CD14-positive monocyte (primary cell): ENCODE measurements at regions not wholly inside any gene's neighbourhood (a gene's known extent, or its start where the extent isn't known, plus 50 kb on each side); places are given as distances from the start of the nearest gene placed in this dataset.

ENCODE experiments used
- DNase-seq, 3 donors: peaks; one replicate each; pipeline ENCODE4 v3.0.0-alpha.2; 2011 to 2022
- H2AFZ ChIP-seq: 2 replicates; pipeline ENCODE4 v1.6.0; 2012; ENCODE audit warnings: mild to moderate bottlenecking, low read depth, low read length, inconsistent platforms; ENCODE audit not compliant: insufficient read depth, poor library complexity, severe bottlenecking
- H3K27ac ChIP-seq, 2 donors: 1 replicate in 1 of 2; 2 replicates in 1 of 2; pipeline ENCODE4 v1.5.1; 2012 to 2013; ENCODE audit warnings: low read length in 2 of 2, control low read depth in 1 of 2, inconsistent platforms in 1 of 2, low read depth in 1 of 2, mild to moderate bottlenecking in 1 of 2
- H3K27me3 ChIP-seq, 2 donors: one replicate each; pipeline versions ENCODE4 v1.6.0 to v1.6.1; 2011 to 2013; ENCODE audit warnings: low read length in 2 of 2; ENCODE audit not compliant: control insufficient read depth in 2 of 2, insufficient read depth in 2 of 2
- H3K36me3 ChIP-seq, 2 donors: replicated peaks in 1 of 2; 1 replicate in 1 of 2; 2 replicates in 1 of 2; pipeline versions ENCODE4 v1.5.1 to v1.6.1; 2012 to 2013; ENCODE audit warnings: low read length in 2 of 2, control low read depth in 1 of 2, inconsistent platforms in 1 of 2, mild to moderate bottlenecking in 1 of 2; ENCODE audit not compliant: insufficient read depth in 2 of 2, control insufficient read depth in 1 of 2
- H3K4me1 ChIP-seq, 2 donors: 1 replicate in 1 of 2; 2 replicates in 1 of 2; pipeline versions ENCODE4 v1.5.1 to v1.6.1; 2012 to 2013; ENCODE audit warnings: low read length in 2 of 2, control low read depth in 1 of 2, inconsistent platforms in 1 of 2, mild to moderate bottlenecking in 1 of 2, moderate library complexity in 1 of 2; ENCODE audit not compliant: insufficient read depth in 2 of 2, control insufficient read depth in 1 of 2
- H3K4me2 ChIP-seq: replicated peaks from 2 replicates; pipeline ENCODE3; 2012; ENCODE audit warnings: low read length, moderate library complexity, mild to moderate bottlenecking; ENCODE audit not compliant: poor library complexity, severe bottlenecking; ENCODE audit errors: extremely low read depth
- H3K4me3 ChIP-seq, 3 experiments: fragments of 200-600 bp in 1 of 3; sonication (generic) in 1 of 3; replicated peaks in 1 of 3; 1 replicate in 2 of 3; 2 replicates in 1 of 3; pipeline ENCODE4 v1.5.1; 2011 to 2013; ENCODE audit warnings: low read length in 3 of 3, mild to moderate bottlenecking in 3 of 3, control low read depth in 2 of 3, low read depth in 2 of 3, inconsistent platforms in 1 of 3, moderate library complexity in 1 of 3
- H3K79me2 ChIP-seq: 2 replicates; pipeline ENCODE4 v1.6.0; 2012; ENCODE audit warnings: mild to moderate bottlenecking, control low read depth, inconsistent platforms, low read length, moderate library complexity; ENCODE audit not compliant: insufficient read depth
- H3K9ac ChIP-seq: 2 replicates; pipeline ENCODE4 v1.6.0; 2017; ENCODE audit warnings: low read length, mild to moderate bottlenecking; ENCODE audit not compliant: insufficient read depth, poor library complexity, severe bottlenecking
- H3K9me3 ChIP-seq, 2 donors: replicated peaks in 1 of 2; 1 replicate in 1 of 2; 2 replicates in 1 of 2; pipeline versions ENCODE4 v1.5.1 to v1.6.1; 2012 to 2013; ENCODE audit warnings: low read length in 2 of 2, control low read depth in 1 of 2; ENCODE audit not compliant: control insufficient read depth in 1 of 2, insufficient read depth in 1 of 2
- H4K20me1 ChIP-seq: 2 replicates; pipeline ENCODE4 v1.6.0; 2012; ENCODE audit warnings: mild to moderate bottlenecking, low read length, control low read depth, moderate library complexity; ENCODE audit not compliant: insufficient read depth
- H3K27ac Mint-ChIP-seq, 7 donors: one replicate each; pipeline ENCODE4 v1.8.0; 2020; ENCODE audit warnings: mild to moderate bottlenecking in 7 of 7, mixed read lengths in 7 of 7, moderate library complexity in 6 of 7, inconsistent platforms in 2 of 7
- H3K27me3 Mint-ChIP-seq, 3 donors: one replicate each; pipeline ENCODE4 v1.8.0; 2021 to 2022; ENCODE audit warnings: low read depth in 3 of 3, mild to moderate bottlenecking in 3 of 3, mixed read lengths in 3 of 3, moderate library complexity in 3 of 3, inconsistent platforms in 1 of 3
- H3K36me3 Mint-ChIP-seq, 2 donors: one replicate each; pipeline ENCODE4 v1.8.0; 2020; ENCODE audit warnings: mixed read lengths in 2 of 2, inconsistent platforms in 1 of 2, mild to moderate bottlenecking in 1 of 2
- H3K4me1 Mint-ChIP-seq: one replicate; pipeline ENCODE4 v1.8.0; 2020; ENCODE audit warnings: mild to moderate bottlenecking, mixed read lengths
- H3K4me3 Mint-ChIP-seq, 2 donors: one replicate each; pipeline ENCODE4 v1.8.0; 2020; ENCODE audit warnings: mild to moderate bottlenecking in 2 of 2, mixed read lengths in 2 of 2, moderate library complexity in 1 of 2
- H3K9me3 Mint-ChIP-seq, 7 donors: one replicate each; pipeline ENCODE4 v1.8.0; 2020 to 2022; ENCODE audit warnings: mixed read lengths in 7 of 7, mild to moderate bottlenecking in 6 of 7, moderate library complexity in 6 of 7, inconsistent platforms in 2 of 7
- CTCF ChIP-seq: fragments of 200-600 bp; IDR thresholded peaks from one replicate; pipeline ENCODE4 v1.8.0; 2022; ENCODE audit warnings: antibody characterized with exemption, mild to moderate bottlenecking
- WGBS: methylation state at CpG from one replicate; pipeline ENCODE4 v1.1.5; 2013; ENCODE audit warnings: missing lambda C conversion rate; ENCODE audit not compliant: insufficient coverage; 5-methylcytosine and 5-hydroxymethylcytosine counted together
- intact Hi-C, 2 donors: fragments of 100-400 bp; cut with micrococcal nuclease; formaldehyde crosslinking; loops; one replicate each; pipeline versions ENCODE4 v1.15.0 to v1.15.1; 2023

- Histone ChIP-seq H3K4me2 (no peak overlapping the region), H3K4me3 (no peak overlapping the region), H3K79me2 (no peaks in the 10 kb centered on the region), H4K20me1 (no peaks in the 10 kb centered on the region), H3K9ac (no peak overlapping the region), H3K4me1 (no peaks in the 10 kb centered on the region), H3K36me3 (no peaks in the 10 kb centered on the region), H3K27ac (no peak overlapping the region), H3K9me3 (no peaks in the 10 kb centered on the region), H3K27me3 (no peaks in the 10 kb centered on the region), H2AFZ (no peak overlapping the region)
- Mint-ChIP-seq H3K36me3 (no peaks in the 10 kb centered on the region), H3K27ac (no peak overlapping the region), H3K9me3 (peaks cover 0 to 3% (median 0%) of the 10 kb centered on the region in 7 donors), H3K4me1 (no peaks in the 10 kb centered on the region), H3K4me3 (no peak overlapping the region), H3K27me3 (peaks cover 0 to 1% (median 0%) of the 10 kb centered on the region in 3 donors)
- no peak for TF ChIP-seq CTCF
- WGBS: 80% methylated on average over 1 of the region's 6 CpGs
- no peak for DNase-seq
- intact Hi-C loops: no loop called here
Measured at GRCh38 chr10:2628705-2629104, 438.6 kb upstream of the PFKP start.

GRCh38 chr10:2627969-2628368, 439.4 kb upstream of the PFKP start:
- Histone ChIP-seq H3K27me3 (no peaks in the 10 kb centered on the region), H3K79me2 (no peaks in the 10 kb centered on the region), H3K4me2 (no peak overlapping the region), H2AFZ (no peak overlapping the region), H3K9me3 (no peaks in the 10 kb centered on the region), H3K27ac (no peak overlapping the region), H4K20me1 (no peaks in the 10 kb centered on the region), H3K4me1 (no peaks in the 10 kb centered on the region), H3K36me3 (no peaks in the 10 kb centered on the region), H3K4me3 (no peak overlapping the region), H3K9ac (no peak overlapping the region)
- Mint-ChIP-seq H3K27ac (no peak overlapping the region), H3K27me3 (peaks cover 0 to 1% (median 0%) of the 10 kb centered on the region in 3 donors), H3K4me3 (no peak overlapping the region), H3K4me1 (no peaks in the 10 kb centered on the region), H3K9me3 (peaks cover 0 to 2% (median 0%) of the 10 kb centered on the region in 7 donors), H3K36me3 (no peaks in the 10 kb centered on the region)
- no peak for TF ChIP-seq CTCF
- no CpG with 5 or more reads among the region's 1 CpG for WGBS
- intact Hi-C loops: no loop called here
- DNase-seq: no peak
